ENCODE measurements at regions not wholly inside any gene's neighbourhood (a gene's known extent, or its start where the extent isn't known, plus 50 kb on each side); places are given as distances from the start of the nearest gene placed in this dataset.
"Not testable (repeated sequence)": the region's sequence is repeated elsewhere in the genome, so short reads cannot be mapped to it uniquely, and the experiment has no call there.

DNA sequence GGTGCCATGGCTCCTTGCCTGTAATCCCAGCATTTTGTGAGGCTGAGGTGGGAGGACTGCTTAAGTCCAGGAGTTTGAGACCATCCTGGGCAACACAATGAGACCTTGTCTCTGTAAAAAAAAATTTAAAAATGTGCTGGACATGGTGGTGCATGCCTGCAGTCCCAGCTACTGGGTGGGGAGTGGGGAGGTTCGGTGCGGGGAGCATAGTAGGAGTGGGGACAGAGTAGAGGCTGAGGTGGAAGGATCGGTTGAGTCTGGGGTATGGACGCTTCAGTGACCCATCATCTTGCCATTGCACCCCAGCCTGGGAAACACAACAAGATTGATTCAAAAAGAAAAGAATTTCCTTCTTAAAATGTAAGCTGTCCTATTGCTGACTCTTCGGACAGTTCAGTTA, 1490.0 kb upstream of the GBE1 start:
- in situ Hi-C loops (cut with HindIII; ENCODE audit: low sequenced_read_pairs) = no loop called here

DNA sequence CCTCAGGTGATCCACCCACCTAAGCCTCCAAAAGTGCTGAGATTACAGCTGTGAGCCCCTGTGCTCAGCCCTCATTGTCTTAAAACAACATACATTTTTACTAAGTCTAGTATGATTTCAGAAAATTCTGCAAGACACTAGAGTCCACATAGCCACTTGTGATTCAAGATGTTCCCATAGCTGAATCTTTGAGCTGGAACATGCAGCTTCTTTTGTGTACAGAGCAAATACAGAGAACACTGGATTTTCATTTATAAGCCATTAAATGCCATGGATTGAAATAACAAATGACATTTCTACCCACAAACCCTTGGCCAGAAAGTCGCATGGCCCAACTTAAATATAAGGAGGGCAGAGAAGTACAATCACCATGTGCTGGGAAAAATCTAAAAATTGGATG, 1489.2 kb upstream of the GBE1 start:
- in situ Hi-C loops (cut with HindIII; ENCODE audit: low sequenced_read_pairs) = no loop called here

DNA sequence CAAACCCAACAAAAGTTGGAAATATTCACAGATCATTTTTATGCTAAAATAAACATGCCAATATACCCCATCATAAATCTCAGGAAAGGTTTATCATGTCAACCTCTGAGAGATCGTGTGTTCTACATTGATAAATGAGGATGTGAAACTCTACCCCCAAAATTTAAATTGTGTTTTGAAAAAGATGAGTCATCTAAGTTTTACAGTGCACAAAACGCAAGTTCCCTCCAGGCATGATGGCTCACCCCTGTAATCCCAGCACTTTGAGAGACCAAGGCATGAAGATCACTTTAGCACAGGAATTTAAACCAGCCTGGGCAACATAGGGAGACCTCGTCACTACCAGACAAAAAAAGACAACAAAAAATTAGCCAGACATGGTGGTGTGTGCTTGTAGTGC, 1487.0 kb upstream of the GBE1 start:
- in situ Hi-C loops (cut with HindIII; ENCODE audit: low sequenced_read_pairs) = no loop called here

DNA sequence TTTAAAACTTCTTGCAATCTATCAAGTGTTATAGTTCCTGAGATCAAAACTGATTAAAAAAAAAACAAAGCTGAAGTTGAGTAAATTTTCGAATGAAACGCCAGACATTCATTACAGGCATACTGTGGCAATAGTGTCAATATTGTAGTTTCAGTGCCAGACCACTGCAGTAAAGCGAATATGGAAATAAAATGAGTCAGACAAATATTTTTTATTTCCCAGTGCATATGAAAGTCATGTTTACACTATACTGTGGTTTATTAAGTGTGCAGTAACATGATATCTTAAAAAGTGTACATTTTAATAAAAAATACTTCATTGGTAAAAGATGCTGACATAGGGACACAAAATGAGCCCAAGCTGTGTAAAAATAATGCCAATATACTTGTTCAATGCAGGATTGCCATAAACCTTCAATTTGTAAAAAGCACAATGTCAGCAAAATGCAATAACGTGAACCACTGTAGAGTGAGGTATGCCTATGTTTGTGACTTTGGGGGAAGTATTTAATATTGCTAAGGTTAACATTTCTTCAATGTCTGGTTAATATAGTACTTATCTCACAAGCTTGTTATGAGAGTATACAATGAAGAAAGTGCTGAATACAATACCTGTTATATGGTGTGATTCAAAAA, 1473.9 kb upstream of the GBE1 start:
- in situ Hi-C loops (cut with HindIII; ENCODE audit: low sequenced_read_pairs) = no loop called here

DNA sequence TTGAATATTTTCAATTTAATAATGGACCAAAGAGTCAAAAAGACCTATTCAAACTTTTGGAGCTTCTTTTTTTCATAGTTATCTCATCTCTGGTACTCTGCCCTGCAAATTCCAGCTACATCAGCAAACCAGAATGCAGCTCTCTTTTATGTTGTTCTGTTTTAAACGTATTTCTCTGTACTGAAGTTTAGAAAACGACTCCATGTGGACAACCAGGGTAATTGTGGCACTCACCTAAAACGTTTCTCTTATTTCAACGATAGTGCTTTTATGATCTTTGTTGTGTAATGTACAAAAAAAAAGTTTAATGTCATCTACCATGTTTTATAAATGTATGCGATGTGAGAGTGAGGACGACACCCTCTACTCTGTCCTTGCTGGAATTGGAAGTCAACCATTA, 1472.3 kb upstream of the GBE1 start:
- in situ Hi-C loops (cut with HindIII; ENCODE audit: low sequenced_read_pairs) = no loop called here

DNA sequence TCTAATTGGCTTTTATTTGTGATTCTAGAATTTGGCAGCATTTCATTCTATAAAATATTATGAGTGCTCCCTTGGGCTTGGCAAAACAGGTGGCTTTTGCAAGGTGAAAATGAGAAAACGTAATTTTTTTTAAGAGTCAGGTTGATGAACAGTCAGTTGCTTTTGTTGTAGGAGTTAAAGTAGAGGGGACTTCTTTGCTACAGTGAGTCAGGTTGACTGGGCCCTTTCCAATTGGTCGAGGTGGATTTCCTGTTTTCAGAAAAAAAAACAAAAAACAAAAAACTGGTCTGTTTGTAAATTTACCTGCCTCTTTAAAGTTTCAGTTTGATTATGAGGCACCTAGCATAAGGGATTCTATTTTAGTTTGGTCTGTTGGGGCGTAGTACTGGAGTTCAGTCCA, 1469.4 kb upstream of the GBE1 start:
- in situ Hi-C loops (cut with HindIII; ENCODE audit: low sequenced_read_pairs) = no loop called here

DNA sequence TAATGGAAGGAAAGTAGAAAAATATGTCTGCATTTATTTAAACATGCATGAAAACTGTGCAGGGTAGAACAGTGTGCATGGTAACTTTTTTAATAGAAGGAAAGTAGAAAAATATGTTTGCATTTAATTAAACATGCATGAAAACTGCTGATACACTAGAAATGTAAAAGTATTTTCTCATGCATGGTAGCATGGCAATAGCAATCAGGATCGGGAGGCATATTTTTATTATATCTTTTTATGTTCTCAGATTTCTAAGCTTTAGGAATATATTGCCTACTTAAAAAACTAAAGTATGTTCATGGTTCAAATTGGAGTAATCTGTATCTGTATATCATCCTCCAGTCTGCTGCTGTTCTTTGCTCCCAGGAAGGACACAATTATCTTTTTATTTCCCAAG, 1468.9 kb upstream of the GBE1 start:
- in situ Hi-C loops (cut with HindIII; ENCODE audit: low sequenced_read_pairs) = no loop called here

DNA sequence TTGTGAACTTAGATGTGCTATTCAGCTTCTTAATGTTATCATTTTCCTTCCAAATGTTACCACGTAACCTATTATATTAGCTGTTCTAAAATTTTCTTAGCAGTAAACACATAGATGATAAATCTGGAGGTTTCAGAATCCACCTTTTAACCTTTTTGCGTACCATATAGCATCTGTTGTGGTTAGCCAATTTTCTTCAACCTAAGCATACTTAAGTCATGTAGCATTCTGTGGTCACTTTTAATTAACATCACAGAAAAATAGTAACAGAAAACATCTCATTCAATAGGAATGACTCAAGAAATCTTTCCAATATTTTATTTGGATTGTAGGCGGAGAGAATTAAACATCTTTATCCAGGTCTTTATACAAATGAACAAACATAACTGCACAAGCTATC, 1465.3 kb upstream of the GBE1 start:
- in situ Hi-C loops (cut with HindIII; ENCODE audit: low sequenced_read_pairs) = no loop called here

DNA sequence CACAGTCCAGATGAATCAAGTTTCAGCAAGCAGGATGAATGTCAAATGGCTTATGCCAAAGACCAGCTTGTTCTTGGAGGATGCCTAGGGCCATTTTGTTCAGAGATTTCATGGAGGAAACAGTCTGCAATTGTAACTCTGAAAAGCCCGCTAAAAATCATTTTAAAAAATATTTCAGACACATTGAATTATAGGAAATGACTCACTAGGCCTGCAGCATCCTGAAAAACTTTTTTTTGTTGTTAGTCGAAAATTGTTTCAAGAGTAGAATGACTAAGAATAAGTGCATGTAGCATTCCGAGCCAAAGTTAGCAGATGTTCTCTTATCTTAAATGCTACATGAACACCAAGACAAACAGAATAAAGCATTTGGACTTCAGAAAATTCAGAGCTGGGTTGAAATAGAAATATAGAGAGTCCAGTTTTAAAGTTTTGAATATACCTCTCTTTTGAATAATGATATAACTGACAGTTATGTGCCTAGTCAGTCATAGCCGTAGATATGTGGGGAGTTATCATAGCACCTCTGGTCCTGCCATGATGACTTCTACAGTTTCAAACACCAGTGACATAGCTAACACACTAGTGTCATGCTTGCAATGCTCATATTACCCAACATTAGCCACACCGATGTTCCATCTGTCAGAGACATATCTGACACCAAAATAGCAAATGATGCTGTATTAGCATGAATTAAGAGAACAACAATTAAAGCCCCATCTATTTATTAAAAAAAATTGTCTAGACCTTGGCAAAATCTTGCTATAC, 1462.8 kb upstream of the GBE1 start:
- in situ Hi-C loops (cut with HindIII; ENCODE audit: low sequenced_read_pairs) = no loop called here

DNA sequence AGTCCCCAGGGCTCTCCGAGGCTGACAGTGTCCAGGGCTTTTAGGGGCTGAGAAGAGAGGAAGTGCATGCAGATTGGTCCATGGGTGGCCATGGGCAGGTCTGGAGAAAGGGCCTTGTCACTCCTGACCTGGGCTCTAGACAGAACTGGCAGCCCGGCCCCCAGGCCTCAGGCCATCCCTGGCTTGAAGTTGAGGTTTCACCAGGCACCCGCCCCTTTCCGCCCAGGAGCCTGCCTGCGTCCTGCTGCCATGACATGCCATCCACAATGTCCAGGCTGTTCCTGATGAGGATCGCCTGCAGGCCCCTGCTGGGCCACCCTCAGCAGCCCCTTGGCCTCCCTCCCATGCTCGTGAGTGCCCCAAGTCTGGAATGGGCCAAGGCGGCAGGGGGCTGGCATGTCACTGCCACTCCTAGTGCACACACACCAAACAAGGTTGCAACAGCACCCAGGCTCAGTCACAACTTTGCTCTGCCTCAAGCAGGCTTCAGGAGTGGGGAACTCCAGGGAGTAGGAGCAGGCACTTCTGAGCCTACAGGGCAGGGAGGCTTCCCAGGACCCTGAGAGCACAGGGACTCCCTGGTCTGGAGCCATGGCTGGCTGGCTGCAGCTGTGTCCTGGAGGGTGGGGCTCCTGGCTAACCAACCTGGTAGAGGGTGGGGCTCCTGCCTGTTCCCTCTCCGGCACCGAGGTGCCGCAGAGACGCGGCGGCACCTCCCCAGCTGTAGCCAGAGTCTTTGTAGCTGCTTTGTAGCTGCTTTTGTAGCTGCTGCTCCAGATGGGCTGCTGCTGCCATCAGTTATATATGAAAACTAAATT, 1457.1 kb upstream of the GBE1 start:
- in situ Hi-C loops (cut with HindIII; ENCODE audit: low sequenced_read_pairs) = no loop called here

DNA sequence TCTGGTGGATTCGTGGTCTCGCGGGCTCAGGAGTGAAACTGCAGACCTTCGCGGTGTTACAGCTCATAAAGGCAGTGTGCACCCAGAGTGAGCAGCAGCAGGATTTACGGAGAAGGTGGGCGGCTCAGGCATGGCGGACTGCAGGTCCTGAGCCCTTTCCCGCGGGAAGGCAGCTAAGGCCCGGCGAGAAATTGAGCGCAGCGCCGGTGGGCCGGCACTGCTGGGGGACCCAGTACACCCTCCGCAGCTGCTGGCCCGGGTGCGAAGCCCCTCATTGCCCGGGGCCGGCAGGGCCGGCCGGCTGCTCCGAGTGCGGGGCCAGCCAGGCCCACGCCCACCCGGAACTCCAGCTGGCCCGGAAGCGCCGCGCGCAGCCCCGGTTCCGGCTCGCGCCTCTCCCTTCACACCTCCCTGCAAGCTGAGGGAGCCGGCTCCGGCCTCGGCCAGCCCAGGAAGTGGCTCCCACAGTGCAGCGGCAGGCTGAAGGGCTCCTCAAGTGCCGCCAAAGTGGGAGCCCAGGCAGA, 1456.2 kb upstream of the GBE1 start:
- in situ Hi-C loops (cut with HindIII; ENCODE audit: low sequenced_read_pairs) = not testable (repeated sequence)

DNA sequence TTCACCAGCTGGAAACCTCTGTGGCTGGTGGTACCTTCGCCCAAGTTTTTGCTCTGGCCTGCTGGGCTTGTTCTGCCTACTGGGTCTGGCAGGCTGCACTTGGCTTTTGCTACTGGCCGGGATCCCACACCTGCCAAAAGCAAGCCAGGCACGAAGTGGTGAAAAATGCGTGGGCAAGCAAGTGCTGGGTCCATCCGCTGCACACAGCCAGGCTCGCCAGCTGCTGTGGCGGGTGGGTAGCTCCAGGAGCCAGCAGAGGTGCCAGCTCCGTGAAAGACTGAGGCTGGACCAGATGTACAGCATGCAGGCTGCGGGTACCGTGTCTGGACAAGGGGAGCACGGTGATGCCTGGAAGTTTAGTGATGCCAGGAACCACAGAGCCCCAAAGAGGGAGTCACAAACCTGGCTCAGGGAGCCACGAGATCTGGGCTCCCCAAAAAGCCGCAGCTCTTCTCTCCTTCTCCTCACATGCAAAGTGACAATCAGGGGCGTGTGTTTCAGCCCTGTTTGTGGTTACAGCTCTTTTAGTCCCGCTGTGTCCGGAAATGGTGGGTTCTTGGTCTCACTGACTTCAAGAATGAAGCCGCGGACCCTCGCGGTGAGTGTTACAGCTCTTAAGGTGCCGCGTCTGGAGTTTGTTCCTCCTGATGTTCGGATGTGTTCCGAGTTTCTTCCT, 1455.6 kb upstream of the GBE1 start:
- in situ Hi-C loops (cut with HindIII; ENCODE audit: low sequenced_read_pairs) = no loop called here

DNA sequence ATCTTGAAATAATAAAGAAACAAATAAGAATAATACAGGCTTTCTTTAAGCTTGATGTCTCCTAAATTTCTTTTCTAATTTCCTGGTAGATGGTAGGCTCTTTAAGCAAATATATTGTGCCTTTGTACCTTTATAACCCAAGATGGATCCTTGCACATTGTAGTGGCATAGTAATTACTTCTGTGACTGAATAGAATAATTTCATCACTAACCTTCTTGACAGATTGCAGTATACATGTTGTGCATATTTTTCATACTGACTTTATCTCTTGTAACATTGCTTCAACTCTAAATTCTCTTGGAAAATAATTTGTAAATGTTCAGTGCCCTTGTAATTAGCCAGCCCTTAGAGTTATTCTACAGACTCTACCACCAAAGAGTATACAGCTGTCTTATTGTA, 1433.8 kb upstream of the GBE1 start:
- in situ Hi-C loops (cut with HindIII; ENCODE audit: low sequenced_read_pairs) = no loop called here

DNA sequence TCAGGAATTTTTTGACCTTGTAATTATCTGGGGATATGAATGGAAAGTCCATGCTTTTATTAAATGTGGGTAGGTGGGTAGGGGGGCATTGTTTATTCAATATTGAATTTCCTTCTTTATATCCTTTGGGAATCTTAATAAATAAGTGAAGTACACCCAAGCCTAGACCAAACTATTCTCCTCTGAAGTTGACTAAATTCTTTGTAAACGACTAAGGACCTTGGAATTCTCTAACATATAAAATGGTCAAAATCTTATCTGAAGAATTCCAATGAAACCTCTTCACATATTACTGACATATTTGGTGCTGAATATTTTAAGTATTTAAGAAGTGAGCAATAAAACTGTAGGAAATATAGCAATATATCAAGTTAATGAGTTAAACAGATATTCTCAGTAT, 1432.1 kb upstream of the GBE1 start:
- in situ Hi-C loops (cut with HindIII; ENCODE audit: low sequenced_read_pairs) = no loop called here

DNA sequence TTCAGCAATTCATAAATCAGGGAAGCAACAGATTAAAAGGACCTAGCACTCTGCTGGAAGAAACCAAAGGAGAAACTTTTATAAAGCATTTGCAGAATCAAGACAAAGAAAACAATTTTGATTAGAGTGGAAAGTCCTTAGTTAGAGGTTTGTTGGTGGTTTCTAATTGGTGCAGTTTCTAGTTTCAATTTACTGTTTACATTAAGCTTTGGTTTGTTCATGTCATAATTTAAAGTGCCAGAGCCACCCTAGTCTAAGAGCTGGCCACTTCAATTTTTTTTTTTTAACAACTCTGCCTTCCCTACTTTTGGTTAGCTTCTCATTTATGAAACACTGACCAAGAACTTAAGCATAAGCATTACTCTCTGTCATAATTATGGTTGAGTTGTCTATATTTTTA, 1428.2 kb upstream of the GBE1 start:
- in situ Hi-C loops (cut with HindIII; ENCODE audit: low sequenced_read_pairs) = no loop called here

DNA sequence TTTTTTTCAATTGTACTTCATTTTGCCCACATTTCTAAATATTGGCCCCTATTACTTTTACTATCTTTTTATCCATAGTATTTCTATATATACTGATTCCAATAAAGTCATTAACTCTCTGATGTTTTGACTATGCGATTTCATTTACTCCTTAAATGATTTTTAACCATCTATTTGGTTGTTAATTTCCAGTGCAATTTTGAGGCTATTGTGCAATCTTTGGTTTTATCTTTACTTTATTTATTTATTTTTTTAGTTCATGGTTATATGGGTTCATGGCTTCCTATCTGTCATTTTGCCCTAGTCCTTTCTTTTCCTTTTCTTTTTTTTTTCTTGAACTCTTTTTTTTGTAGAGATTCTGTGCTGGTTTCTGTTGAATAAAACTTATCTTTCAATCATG, 1408.0 kb upstream of the GBE1 start:
- in situ Hi-C loops (cut with HindIII; ENCODE audit: low sequenced_read_pairs) = no loop called here

DNA sequence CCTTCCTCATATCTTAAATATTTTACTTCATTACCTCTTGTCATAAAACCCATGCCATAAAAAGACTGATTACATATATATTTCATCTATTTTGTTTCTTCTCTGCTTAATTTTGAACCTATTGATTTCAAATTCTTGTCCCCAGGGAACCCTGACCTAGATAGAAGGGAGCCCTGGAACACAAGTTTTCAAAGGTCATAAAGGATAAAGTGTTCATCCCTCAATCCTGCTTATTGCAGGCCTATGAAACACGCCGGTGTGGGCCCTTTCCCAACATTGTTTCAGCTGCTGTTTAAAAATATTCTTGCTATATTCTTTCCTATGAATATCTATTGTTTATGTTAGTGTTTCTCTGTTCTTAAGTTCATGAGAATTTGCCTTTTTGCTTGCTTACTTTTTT, 1389.5 kb upstream of the GBE1 start:
- in situ Hi-C loops (cut with HindIII; ENCODE audit: low sequenced_read_pairs) = no loop called here

DNA sequence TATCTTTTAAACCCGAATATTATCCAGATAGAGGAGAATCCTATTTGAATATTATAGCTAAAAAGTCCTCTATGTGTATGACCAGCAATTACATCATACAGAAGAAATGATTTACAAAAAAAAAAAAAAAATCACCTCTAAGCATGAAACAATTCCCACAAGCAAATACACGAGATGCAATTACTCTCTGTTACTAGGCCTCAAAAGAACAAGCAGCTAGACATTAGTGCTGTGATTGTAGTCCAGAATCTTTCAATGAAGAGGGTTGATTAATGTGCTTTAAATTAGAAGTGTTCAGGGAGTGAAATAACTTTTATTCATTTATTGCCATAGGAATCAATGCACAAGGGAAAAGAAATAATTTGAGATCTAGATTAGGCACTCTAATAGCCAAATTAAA, 1379.5 kb upstream of the GBE1 start:
- in situ Hi-C loops (cut with HindIII; ENCODE audit: low sequenced_read_pairs) = no loop called here

DNA sequence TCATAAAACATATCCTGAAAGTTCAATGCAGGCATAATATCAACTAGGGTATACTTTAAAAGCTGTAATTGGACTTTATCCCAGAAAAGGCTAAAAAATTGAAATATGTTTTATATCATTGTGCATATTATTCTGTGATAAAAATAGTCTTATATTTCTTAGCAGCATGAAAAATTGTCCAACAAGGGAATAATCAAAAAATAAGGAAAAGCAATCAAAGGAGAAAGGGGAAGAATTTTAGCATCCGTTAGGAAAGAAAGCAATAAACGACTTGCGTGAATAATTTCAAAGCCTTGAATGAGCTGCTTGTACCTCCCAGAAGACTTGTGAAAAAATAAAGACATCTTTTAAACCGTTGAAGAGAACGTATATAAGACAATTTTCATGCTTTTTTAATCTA, 1369.8 kb upstream of the GBE1 start:
- in situ Hi-C loops (cut with HindIII; ENCODE audit: low sequenced_read_pairs) = no loop called here

DNA sequence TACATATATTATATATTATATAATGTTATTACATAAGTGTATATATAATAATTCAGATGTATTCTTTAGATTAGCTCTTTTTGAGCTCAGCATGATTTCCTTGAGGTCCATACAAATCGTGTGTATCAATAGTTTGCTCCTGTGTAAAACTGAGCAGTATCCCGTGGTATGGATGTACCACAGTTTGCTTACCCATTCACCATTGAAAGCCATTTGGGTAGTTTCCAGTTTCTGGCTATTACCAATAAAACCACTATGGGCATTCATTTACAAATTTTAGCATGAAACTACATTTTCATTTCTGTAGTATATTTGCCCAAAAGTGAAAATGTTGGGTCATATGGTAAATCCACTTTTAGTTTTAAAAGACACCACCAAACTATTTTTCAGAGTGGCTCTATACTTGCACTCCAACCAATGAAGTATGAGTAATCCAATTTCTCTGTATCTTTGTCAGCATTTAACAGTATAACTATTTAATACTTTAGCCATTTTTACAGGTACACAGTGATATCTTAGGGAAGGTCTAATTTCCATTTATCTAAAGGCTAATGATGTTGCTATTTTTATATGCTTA, 1361.4 kb upstream of the GBE1 start:
- in situ Hi-C loops (cut with HindIII; ENCODE audit: low sequenced_read_pairs) = no loop called here

DNA sequence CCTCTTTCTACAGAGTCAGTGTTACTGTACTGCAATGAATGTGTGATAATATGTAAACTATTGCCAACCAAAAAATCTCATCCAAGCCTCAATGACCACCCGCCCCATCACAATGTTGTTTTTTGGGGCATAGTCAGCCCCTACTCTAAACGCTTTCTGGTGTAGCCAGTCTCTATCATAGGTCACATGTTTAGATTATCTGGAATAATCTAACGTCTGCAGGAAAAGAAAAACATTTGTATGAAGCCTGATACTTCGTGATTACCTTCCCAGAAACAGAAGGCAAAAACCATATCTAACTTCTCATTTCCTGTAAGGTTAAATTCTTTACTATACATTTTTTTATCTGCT, 1331.8 kb upstream of the GBE1 start:
- in situ Hi-C loops (cut with HindIII; ENCODE audit: low sequenced_read_pairs) = no loop called here

Data from DLD1 (cell line).